ENCODE measurements at regions not wholly inside any gene's neighbourhood (a gene's known extent, or its start where the extent isn't known, plus 50 kb on each side); places are given as distances from the start of the nearest gene placed in this dataset.
A peak's percentile ranks its signal among the peaks of the same experiment; 100 is the strongest.

GRCh38 chr16:11401161-11402050 is 56.1 kb downstream of the RMI2 start:
- no peak for DNase-seq (ENCODE audit: low spot score)

- DNase-seq (ENCODE audit: low spot score): no peak
Observed at GRCh38 chr16:11402051-11402744, 56.9 kb downstream of the RMI2 start.

- no peak for DNase-seq (ENCODE audit: low spot score)
Observed at GRCh38 chr16:11402745-11403533, 57.7 kb downstream of the RMI2 start.

- no peak for DNase-seq (ENCODE audit: low spot score)
Observed at GRCh38 chr16:11403534-11403795, 58.2 kb downstream of the RMI2 start.

- no peak for DNase-seq (ENCODE audit: low spot score)
Observed at GRCh38 chr16:11403920-11404319, 58.7 kb downstream of the RMI2 start.

- no peak for DNase-seq (ENCODE audit: low spot score)
Observed at GRCh38 chr16:11404603-11405002, 59.3 kb downstream of the RMI2 start.

- DNase-seq (ENCODE audit: low spot score): no peak
Observed at GRCh38 chr16:11405331-11406176, 60.3 kb downstream of the RMI2 start.

GRCh38 chr16:11406177-11406560 is 60.9 kb downstream of the RMI2 start:
- DNase-seq (ENCODE audit: low spot score): no peak

- peak; percentile 77 for DNase-seq (ENCODE audit: low spot score)
Observed at GRCh38 chr16:11407047-11407982, 62.1 kb downstream of the RMI2 start.

- DNase-seq (ENCODE audit: low spot score): no peak
Observed at GRCh38 chr16:11408216-11408615, 63.0 kb downstream of the RMI2 start.

GRCh38 chr16:11409398-11409797 is 64.1 kb downstream of the RMI2 start:
- DNase-seq (ENCODE audit: low spot score): no peak

- DNase-seq (ENCODE audit: low spot score): no peak
Observed at GRCh38 chr16:11410376-11411058, 65.3 kb downstream of the RMI2 start.

GRCh38 chr16:11411059-11411550 is 65.8 kb downstream of the RMI2 start:
- DNase-seq (ENCODE audit: low spot score): no peak

- DNase-seq (ENCODE audit: low spot score): no peak
Observed at GRCh38 chr16:11412175-11412904, 67.1 kb downstream of the RMI2 start.

- DNase-seq (ENCODE audit: low spot score): no peak
Observed at GRCh38 chr16:11412965-11413887, 68.0 kb downstream of the RMI2 start.

GRCh38 chr16:11413907-11414595 is 68.8 kb downstream of the RMI2 start:
- DNase-seq (ENCODE audit: low spot score): no peak

All from ecto neural progenitor cell (in vitro differentiated cells).